ENCODE measurements at regions not wholly inside any gene's neighbourhood (a gene's known extent, or its start where the extent isn't known, plus 50 kb on each side); places are given as distances from the start of the nearest gene placed in this dataset.

DNA sequence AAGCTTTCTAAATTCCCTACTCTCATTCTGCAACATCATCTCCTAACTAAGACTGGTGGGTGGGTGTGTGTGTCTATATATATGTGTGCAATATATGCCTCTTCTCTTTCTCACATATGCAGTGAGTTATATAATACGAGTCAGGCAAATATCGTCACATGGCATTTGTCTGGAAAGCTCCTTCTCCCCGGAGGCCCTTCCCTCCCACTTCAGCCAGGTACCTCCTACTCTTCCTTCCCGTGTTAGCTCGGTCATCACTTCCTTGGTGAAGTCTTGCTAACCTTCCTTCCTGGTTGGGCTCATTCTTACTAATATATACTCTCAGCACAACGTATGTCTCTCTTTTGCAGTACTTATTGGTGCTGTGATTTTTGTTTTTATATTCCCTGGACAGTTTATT is 66.4 kb upstream of the NCK2 start:
- TF ChIP-seq, protein P1, sequence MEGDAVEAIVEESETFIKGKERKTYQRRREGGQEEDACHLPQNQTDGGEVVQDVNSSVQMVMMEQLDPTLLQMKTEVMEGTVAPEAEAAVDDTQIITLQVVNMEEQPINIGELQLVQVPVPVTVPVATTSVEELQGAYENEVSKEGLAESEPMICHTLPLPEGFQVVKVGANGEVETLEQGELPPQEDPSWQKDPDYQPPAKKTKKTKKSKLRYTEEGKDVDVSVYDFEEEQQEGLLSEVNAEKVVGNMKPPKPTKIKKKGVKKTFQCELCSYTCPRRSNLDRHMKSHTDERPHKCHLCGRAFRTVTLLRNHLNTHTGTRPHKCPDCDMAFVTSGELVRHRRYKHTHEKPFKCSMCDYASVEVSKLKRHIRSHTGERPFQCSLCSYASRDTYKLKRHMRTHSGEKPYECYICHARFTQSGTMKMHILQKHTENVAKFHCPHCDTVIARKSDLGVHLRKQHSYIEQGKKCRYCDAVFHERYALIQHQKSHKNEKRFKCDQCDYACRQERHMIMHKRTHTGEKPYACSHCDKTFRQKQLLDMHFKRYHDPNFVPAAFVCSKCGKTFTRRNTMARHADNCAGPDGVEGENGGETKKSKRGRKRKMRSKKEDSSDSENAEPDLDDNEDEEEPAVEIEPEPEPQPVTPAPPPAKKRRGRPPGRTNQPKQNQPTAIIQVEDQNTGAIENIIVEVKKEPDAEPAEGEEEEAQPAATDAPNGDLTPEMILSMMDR (optimal IDR thresholded peaks at IDR 0.05 in 1 of 3, IDR thresholded peaks at IDR 0.05 in 1 of 3, conservative IDR thresholded peaks at IDR 0.05 in 1 of 3; ENCODE audit: extremely low read depth in 1 of 3, insufficient read depth in 2 of 3, low read length in 3 of 3) = no peak
- no peak for TF ChIP-seq EZH2 (IDR thresholded peaks at IDR 0.05; ENCODE audit: low read length)

All from keratinocyte (primary cell).